ENCODE measurements at regions not wholly inside any gene's neighbourhood (a gene's known extent, or its start where the extent isn't known, plus 50 kb on each side); places are given as distances from the start of the nearest gene placed in this dataset.

- TF ChIP-seq, protein P1, sequence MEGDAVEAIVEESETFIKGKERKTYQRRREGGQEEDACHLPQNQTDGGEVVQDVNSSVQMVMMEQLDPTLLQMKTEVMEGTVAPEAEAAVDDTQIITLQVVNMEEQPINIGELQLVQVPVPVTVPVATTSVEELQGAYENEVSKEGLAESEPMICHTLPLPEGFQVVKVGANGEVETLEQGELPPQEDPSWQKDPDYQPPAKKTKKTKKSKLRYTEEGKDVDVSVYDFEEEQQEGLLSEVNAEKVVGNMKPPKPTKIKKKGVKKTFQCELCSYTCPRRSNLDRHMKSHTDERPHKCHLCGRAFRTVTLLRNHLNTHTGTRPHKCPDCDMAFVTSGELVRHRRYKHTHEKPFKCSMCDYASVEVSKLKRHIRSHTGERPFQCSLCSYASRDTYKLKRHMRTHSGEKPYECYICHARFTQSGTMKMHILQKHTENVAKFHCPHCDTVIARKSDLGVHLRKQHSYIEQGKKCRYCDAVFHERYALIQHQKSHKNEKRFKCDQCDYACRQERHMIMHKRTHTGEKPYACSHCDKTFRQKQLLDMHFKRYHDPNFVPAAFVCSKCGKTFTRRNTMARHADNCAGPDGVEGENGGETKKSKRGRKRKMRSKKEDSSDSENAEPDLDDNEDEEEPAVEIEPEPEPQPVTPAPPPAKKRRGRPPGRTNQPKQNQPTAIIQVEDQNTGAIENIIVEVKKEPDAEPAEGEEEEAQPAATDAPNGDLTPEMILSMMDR (IDR thresholded peaks at IDR 0.05) = no peak
- TF ChIP-seq POLR2A (IDR thresholded peaks at IDR 0.05) = no peak
These were observed 213.9 kb downstream of the DHX15 start for GRCh38 chr4:24370421-24370820.
